PC-9 (cell line): ENCODE measurements at regions not wholly inside any gene's neighbourhood (a gene's known extent, or its start where the extent isn't known, plus 50 kb on each side); places are given as distances from the start of the nearest gene placed in this dataset.

Source experiments
- CTCF ChIP-seq: fragments of 200-600 bp; sonication (generic); conservative IDR thresholded peaks from 2 replicates; pipeline ENCODE4 v1.6.1; 2017; ENCODE audit warnings: mixed run types, antibody characterized with exemption, mild to moderate bottlenecking, moderate library complexity
- EZH2 ChIP-seq: fragments of 200-600 bp; sonication (generic); IDR thresholded peaks from 2 replicates; pipeline ENCODE4 v1.8.0; 2017; ENCODE audit warnings: antibody characterized with exemption, low read depth

- TF ChIP-seq CTCF = no peak
- TF ChIP-seq EZH2 = no peak
Measured at GRCh38 chr5:115398719-115399118, 102.3 kb upstream of the CCDC112 start.
